Fibroblast of the aortic adventitia (primary cell): ENCODE measurements at regions not wholly inside any gene's neighbourhood (a gene's known extent, or its start where the extent isn't known, plus 50 kb on each side); places are given as distances from the start of the nearest gene placed in this dataset.

Source experiments
- DNase-seq: peaks from one replicate; pipeline ENCODE4 v3.0.0-alpha.2; 2010; ENCODE audit warnings: low read depth
- H3K4me3 ChIP-seq: 2 replicates; pipeline ENCODE4 v1.5.1; 2011; ENCODE audit warnings: low read depth, mild to moderate bottlenecking, control low read depth, low read length, moderate library complexity
- CTCF ChIP-seq: IDR thresholded peaks from 2 replicates; pipeline ENCODE4 v1.5.1; 2011; ENCODE audit warnings: mild to moderate bottlenecking, low read length, control low read depth, inconsistent platforms; ENCODE audit not compliant: insufficient read depth

DNA sequence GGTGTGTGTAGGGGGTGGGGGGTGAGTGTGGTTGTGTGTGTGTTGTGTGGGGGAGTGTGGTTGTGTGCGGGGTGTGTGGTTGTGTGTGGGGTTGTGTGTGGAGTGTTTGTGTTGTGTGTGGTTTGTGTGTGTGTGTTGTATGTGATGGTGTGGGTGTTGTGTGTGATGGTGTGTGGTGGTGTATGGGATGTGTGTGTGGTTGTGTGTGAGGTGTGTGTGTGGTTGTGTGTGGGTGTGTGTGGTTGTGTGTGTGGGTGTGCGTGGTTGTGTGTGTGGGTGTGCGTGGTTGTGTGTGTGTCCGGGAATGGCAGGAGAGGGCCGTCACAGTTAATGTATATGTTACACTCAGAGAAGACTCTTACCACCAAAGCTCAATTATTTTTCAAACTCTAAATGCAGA, 79.8 kb downstream of the TBXT start:
- no peak for DNase-seq
- no peak for TF ChIP-seq CTCF
- no peak overlapping the region for H3K4me3 ChIP-seq

- no peak for DNase-seq
- no peak overlapping the region for H3K4me3 ChIP-seq
- TF ChIP-seq CTCF: no peak
These were observed 80.4 kb downstream of the TBXT start for GRCh38 chr6:166087246-166087645.

DNA sequence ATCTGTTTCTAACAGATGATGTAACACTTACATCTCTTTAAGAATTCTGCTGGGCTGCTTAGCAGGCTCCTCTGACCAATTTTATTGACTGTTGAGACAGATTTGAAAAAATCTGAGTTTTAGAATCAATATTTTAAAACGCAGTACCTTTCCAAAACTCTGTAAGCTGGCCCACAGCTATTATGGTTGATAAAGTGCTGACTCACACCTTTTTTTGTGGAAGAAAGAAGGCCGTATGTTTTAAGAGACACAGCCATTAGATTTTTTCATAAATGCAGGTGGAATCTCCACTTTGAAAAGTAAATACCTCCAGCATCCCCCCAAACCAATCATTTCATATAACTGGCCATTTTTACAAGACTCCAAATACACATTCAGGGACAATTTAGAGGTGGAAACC, 82.2 kb downstream of the TBXT start:
- no peak overlapping the region for H3K4me3 ChIP-seq
- no peak for TF ChIP-seq CTCF
- no peak for DNase-seq

DNA sequence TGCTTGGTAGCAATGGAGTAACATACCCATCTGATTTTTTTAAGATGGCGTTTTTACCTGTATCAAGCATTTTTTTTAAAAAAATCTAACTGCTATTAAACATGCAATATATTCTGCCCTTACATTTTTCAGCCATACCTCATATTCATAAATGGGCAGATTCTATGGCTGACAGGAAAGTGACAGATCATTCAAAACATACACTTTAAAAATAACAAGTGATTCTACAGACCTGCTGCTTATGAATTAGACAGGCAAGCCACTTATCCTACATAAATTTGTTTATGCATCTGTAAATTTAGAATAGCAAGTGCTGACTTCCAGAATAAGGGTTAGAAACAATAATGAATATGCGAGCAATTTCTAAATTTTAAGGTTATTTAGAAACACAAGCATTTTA, 82.7 kb downstream of the TBXT start:
- no peak for TF ChIP-seq CTCF
- DNase-seq: no peak
- no peak overlapping the region for H3K4me3 ChIP-seq

DNA sequence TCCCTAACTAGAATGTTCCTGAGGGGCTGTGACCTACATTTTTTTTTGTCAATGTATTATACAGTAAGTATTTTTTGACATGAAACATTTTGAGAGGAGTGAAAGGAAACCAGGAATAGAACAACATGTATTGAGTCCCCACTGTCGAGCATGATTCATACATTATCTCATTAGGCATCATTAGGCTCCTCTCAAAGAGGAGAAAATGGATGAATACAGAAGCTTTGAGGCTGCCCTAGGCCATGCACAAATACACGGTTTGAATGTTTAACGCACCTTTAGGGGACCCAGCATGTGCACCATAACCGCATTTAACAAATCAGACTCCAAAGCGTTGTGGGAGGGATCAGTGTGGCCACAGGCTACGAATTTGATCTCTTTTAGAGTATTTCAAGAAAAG, 87.8 kb downstream of the TBXT start:
- TF ChIP-seq CTCF: no peak
- H3K4me3 ChIP-seq: no peak overlapping the region
- DNase-seq: no peak

DNA sequence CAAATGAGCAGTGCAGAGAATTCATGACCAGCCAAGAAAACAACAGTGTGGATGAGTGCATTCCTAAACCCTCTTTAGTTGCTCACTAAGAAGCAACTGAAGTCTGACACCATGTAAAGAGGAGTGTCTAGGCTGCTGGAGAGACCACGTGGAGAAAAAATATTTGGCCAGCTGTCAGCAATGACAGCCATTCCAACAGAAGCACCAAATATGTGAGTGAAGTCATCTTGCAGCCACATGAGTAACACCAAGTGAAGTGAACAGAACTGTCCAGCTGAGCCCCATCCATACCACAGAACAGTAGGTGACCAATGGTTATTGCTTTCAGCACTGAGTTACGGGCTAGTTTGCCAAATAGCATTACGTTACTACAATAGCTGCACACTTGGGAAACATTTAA, 89.4 kb downstream of the TBXT start:
- peak; percentile 52 for DNase-seq
- no peak overlapping the region for H3K4me3 ChIP-seq
- no peak for TF ChIP-seq CTCF

- no peak for DNase-seq
- no peak overlapping the region for H3K4me3 ChIP-seq
- TF ChIP-seq CTCF: no peak
These were observed 91.0 kb downstream of the TBXT start for GRCh38 chr6:166076625-166077024.
